Astrocyte (in vitro differentiated cells and primary cell): ENCODE measurements at regions not wholly inside any gene's neighbourhood (a gene's known extent, or its start where the extent isn't known, plus 50 kb on each side); places are given as distances from the start of the nearest gene placed in this dataset.

Experiments used
- CTCF ChIP-seq: IDR thresholded peaks from 2 replicates; pipeline ENCODE4 v1.5.1; 2011; ENCODE audit warnings: low read depth, mild to moderate bottlenecking, inconsistent platforms, low read length, moderate library complexity; ENCODE audit not compliant: insufficient read depth
- EZH2 ChIP-seq: IDR thresholded peaks from 2 replicates; pipeline ENCODE4 v1.6.1; 2012; ENCODE audit warnings: mild to moderate bottlenecking, low read length, inconsistent platforms; ENCODE audit not compliant: insufficient read depth

DNA sequence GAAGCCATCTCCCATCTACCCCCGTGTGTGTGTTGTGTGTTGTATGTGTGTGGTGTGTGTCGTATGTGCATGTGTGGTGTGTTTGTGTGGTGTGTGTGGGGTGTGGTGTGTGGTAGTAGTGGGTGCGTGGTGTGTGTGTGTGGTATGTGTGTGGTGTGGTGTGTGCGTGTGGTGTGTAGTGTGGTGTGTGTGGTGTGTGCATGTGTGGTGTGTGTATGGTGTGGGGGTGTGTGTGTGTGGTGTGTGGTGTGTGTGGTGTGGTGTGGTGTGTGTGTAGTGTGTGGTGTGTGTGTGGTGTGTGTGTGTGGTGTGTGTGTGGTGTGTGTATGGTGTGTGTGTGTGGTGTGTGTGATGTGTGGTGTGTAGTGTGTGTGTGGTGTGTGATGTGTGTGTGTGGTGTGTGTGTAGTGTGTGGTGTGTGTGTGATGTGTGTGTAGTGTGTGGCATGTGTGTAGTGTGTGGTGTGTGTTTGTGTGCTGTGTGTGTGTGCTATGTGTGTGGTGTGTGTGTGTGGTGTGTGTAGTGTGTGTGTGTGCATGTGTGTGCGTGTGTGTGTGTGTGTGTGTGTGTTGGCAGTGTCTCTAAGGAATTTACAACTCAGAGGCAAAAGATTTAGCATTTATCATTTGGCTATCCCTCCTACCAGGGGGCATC, 156.3 kb upstream of the TMEM108 start:
- no peak for TF ChIP-seq CTCF
- no peak for TF ChIP-seq EZH2
